ENCODE measurements at regions not wholly inside any gene's neighbourhood (a gene's known extent, or its start where the extent isn't known, plus 50 kb on each side); places are given as distances from the start of the nearest gene placed in this dataset.

GRCh38 chr7:95662987-95663386 lies 66.7 kb upstream of the PDK4 start:
- no peak for DNase-seq

- DNase-seq: no peak
These were observed 63.7 kb upstream of the PDK4 start for GRCh38 chr7:95660023-95660434.

GRCh38 chr7:95658676-95659075 lies 62.4 kb upstream of the PDK4 start:
- DNase-seq: no peak

GRCh38 chr7:95649546-95649945 lies 53.2 kb upstream of the PDK4 start:
- no peak for DNase-seq

DNA sequence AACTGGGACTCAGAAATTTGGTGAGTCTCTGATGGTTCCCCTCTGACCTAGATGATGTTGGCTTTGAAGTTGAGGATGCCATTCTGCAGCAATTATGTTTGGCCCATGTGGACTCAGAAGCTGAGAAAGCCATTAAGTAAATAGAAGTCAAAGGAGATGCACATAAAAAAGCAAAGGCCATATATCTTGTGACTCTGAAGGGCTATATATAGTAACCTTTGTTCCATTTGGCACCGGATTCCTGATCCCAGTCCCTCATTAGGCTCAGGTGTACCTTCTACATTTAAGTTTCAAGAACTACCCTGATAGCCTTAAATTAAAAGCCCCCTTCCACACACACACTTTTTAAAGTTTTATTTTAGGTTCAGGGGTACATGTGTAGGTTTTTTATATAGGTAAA lies 50.0 kb upstream of the PDK4 start:
- DNase-seq: no peak

Data from fibroblast of upper back skin (primary cell).